ENCODE measurements at regions not wholly inside any gene's neighbourhood (a gene's known extent, or its start where the extent isn't known, plus 50 kb on each side); places are given as distances from the start of the nearest gene placed in this dataset.
A peak's percentile ranks its signal among the peaks of the same experiment; 100 is the strongest.

GRCh38 chr2:217290467-217290866 is 430.6 kb upstream of the TNP1 start:
- no peak for DNase-seq (ENCODE audit: extremely low read depth, low read depth)

GRCh38 chr2:217289907-217290280 is 430.0 kb upstream of the TNP1 start:
- DNase-seq (ENCODE audit: extremely low read depth, low read depth) = no peak

GRCh38 chr2:217289177-217289906 is 429.5 kb upstream of the TNP1 start:
- no peak for DNase-seq (ENCODE audit: extremely low read depth, low read depth)

GRCh38 chr2:217288472-217289063 is 428.7 kb upstream of the TNP1 start:
- no peak for DNase-seq (ENCODE audit: extremely low read depth, low read depth)

- no peak for DNase-seq (ENCODE audit: extremely low read depth, low read depth)
Observed at GRCh38 chr2:217286833-217287232, 427.0 kb upstream of the TNP1 start.

- no peak for DNase-seq (ENCODE audit: extremely low read depth, low read depth)
Observed at GRCh38 chr2:217285926-217286325, 426.1 kb upstream of the TNP1 start.

GRCh38 chr2:217283460-217283859 is 423.6 kb upstream of the TNP1 start:
- no peak for DNase-seq (ENCODE audit: extremely low read depth, low read depth)

GRCh38 chr2:217282531-217282930 is 422.7 kb upstream of the TNP1 start:
- DNase-seq (ENCODE audit: extremely low read depth, low read depth) = no peak

- peak; percentile 11 for DNase-seq (ENCODE audit: extremely low read depth, low read depth)
Observed at GRCh38 chr2:217279556-217279955, 419.7 kb upstream of the TNP1 start.

GRCh38 chr2:217279140-217279539 is 419.3 kb upstream of the TNP1 start:
- DNase-seq (ENCODE audit: extremely low read depth, low read depth) = no peak

- DNase-seq (ENCODE audit: extremely low read depth, low read depth) = peak; percentile 88
Observed at GRCh38 chr2:217277646-217278398, 418.0 kb upstream of the TNP1 start.

- no peak for DNase-seq (ENCODE audit: extremely low read depth, low read depth)
Observed at GRCh38 chr2:217276433-217276832, 416.6 kb upstream of the TNP1 start.

GRCh38 chr2:217275091-217275490 is 415.2 kb upstream of the TNP1 start:
- DNase-seq (ENCODE audit: extremely low read depth, low read depth) = no peak

GRCh38 chr2:217274578-217274977 is 414.7 kb upstream of the TNP1 start:
- no peak for DNase-seq (ENCODE audit: extremely low read depth, low read depth)

- DNase-seq (ENCODE audit: extremely low read depth, low read depth) = no peak
Observed at GRCh38 chr2:217273851-217274250, 414.0 kb upstream of the TNP1 start.

- no peak for DNase-seq (ENCODE audit: extremely low read depth, low read depth)
Observed at GRCh38 chr2:217273162-217273561, 413.3 kb upstream of the TNP1 start.

- no peak for DNase-seq (ENCODE audit: extremely low read depth, low read depth)
Observed at GRCh38 chr2:217271813-217272212, 411.9 kb upstream of the TNP1 start.

GRCh38 chr2:217270485-217271121 is 410.7 kb upstream of the TNP1 start:
- DNase-seq (ENCODE audit: extremely low read depth, low read depth) = no peak

- DNase-seq (ENCODE audit: extremely low read depth, low read depth) = no peak
Observed at GRCh38 chr2:217269701-217270484, 410.0 kb upstream of the TNP1 start.

GRCh38 chr2:217268978-217269377 is 409.1 kb upstream of the TNP1 start:
- DNase-seq (ENCODE audit: extremely low read depth, low read depth) = no peak

- no peak for DNase-seq (ENCODE audit: extremely low read depth, low read depth)
Observed at GRCh38 chr2:217267758-217268157, 407.9 kb upstream of the TNP1 start.
